ENCODE measurements at regions not wholly inside any gene's neighbourhood (a gene's known extent, or its start where the extent isn't known, plus 50 kb on each side); places are given as distances from the start of the nearest gene placed in this dataset.

DNA sequence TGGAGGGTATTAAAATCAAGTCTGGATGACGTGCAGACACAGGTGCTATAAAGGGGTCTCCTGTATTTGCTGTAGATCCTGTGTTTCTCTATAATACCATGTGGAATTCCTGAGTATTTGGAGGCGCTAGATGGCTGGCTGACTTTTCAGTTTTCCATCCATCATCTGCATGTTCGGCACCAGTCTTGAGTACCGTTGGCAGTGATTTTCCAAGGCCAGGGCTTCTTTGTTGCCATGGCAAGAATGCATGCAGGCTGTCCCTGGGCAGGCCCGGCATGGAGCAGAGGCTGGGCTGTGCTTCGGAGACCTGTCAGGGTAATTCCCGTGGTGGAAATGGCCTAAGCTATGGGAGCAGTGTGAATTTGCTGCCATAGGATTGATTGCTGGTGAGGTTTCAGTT lies 405.9 kb upstream of the HS6ST1 start:
- Histone ChIP-seq H3K4me3 (ENCODE audit: low read length) (no peak overlapping the region), H2AFZ (ENCODE audit: low read depth, low read length) (no peak overlapping the region)

DNA sequence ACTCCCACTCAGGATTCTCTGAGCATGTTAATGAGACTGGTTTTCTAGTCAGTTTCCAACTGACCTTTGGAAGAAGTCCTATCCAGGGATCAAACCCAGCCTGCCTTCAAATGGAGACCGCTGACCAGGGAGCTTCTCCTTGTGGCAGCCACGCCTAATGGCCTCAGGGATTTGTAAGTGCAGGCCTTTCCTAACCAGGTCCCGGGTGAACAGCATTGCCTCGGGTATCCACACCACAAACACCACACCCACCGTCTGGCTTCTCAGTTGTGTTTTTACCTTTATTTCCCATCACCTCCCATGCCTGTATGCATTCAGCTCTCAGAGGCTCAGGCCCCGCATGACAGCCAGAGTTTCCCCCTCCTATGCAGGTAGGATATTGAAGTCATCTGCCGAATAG lies 406.3 kb upstream of the HS6ST1 start:
- Histone ChIP-seq H2AFZ (ENCODE audit: low read depth, low read length) (no peak overlapping the region), H3K4me1 (ENCODE audit: insufficient read depth, low read length) (no peaks in the 10 kb centered on the region), H3K9me3 (ENCODE audit: low read length) (peaks cover 3% of the 10 kb centered on the region), H3K4me3 (ENCODE audit: low read length) (no peak overlapping the region), H3K36me3 (ENCODE audit: insufficient read depth, low read length) (no peaks in the 10 kb centered on the region), H3K27me3 (ENCODE audit: insufficient read depth, low read length) (no peaks in the 10 kb centered on the region)

More for the DNA sequence above, 405.9 kb upstream of the HS6ST1 start:
- Histone ChIP-seq H3K9me3 (ENCODE audit: low read length) (peaks cover 3% of the 10 kb centered on the region), H3K36me3 (ENCODE audit: insufficient read depth, low read length) (no peaks in the 10 kb centered on the region), H3K27me3 (ENCODE audit: insufficient read depth, low read length) (no peaks in the 10 kb centered on the region), H3K4me1 (ENCODE audit: insufficient read depth, low read length) (no peaks in the 10 kb centered on the region)

DNA sequence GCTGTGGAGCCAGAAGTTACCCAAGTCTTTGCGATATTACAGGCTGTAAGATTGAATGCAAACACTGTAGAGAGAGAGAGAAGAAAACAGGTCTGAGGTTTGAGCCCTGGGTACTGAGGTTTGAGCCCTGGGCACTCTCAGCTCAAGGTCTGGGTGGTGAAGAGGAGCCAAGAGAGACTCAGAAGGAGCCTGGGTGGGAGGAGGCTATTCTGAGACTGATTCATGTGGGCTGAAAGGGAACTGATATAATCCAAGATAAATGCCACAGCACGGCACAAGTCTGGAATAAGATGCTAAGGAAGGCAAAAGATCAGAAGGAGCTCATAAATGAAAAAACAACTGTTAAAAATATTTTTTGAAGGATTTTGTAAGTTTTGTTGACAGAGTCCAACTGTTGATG lies 407.6 kb upstream of the HS6ST1 start:
- H3K4me1 ChIP-seq (ENCODE audit: insufficient read depth, low read length), result no peaks in the 10 kb centered on the region
- H3K27me3 ChIP-seq (ENCODE audit: insufficient read depth, low read length), result no peaks in the 10 kb centered on the region
- H3K4me3 ChIP-seq (ENCODE audit: low read length), result no peak overlapping the region
- no peak overlapping the region for H2AFZ ChIP-seq (ENCODE audit: low read depth, low read length)
- no peaks in the 10 kb centered on the region for H3K36me3 ChIP-seq (ENCODE audit: insufficient read depth, low read length)
- no peaks in the 10 kb centered on the region for H3K9me3 ChIP-seq (ENCODE audit: low read length)

DNA sequence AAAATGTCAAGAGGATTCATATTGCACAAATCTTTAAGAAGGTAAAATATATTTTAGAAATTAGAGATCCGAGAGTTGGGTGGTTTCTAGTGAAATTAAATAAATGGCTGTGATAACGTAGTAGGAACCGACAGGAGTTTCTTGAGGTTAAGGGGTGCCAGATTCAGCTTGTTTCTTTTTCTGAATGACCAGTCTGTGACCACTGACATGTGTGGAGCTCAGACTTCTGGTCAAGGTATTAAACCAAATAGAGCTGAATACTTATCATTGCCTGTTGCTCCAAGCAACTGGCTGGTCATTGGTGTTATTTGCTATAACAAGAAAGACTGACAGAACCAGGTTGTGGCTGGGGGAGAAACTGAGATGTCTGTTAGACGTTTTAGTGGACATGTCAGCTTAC lies 408.2 kb upstream of the HS6ST1 start:
- Histone ChIP-seq H3K4me1 (ENCODE audit: insufficient read depth, low read length) (no peaks in the 10 kb centered on the region), H3K9me3 (ENCODE audit: low read length) (peaks cover under 1% of the 10 kb centered on the region), H3K27me3 (ENCODE audit: insufficient read depth, low read length) (no peaks in the 10 kb centered on the region)

DNA sequence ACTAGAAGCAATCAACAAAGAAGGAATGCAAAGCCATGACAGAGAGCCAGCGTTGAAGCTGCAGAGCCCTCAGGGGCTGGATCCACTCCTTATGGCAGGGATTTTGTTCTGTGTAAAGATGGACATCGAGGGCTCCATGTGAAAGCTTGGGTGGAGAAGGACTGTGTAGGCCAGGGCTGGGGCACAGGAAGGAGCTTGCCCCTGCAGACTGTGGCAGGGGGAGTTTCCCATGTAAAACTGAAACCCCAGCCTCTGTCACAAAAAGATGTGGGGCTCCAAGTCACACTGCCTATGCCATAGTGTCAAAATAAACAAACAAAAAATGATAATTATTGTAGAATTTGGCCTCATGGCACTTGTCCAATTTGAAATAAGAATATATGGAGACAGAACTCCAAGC lies 408.7 kb upstream of the HS6ST1 start:
- Histone ChIP-seq H3K27me3 (ENCODE audit: insufficient read depth, low read length) (no peaks in the 10 kb centered on the region), H3K4me1 (ENCODE audit: insufficient read depth, low read length) (no peaks in the 10 kb centered on the region), H3K36me3 (ENCODE audit: insufficient read depth, low read length) (no peaks in the 10 kb centered on the region), H3K4me3 (ENCODE audit: low read length) (no peak overlapping the region), H3K9me3 (ENCODE audit: low read length) (peaks cover 2% of the 10 kb centered on the region), H2AFZ (ENCODE audit: low read depth, low read length) (no peak overlapping the region)

More for the DNA sequence above, 408.2 kb upstream of the HS6ST1 start:
- H2AFZ ChIP-seq (ENCODE audit: low read depth, low read length), result no peak overlapping the region
- H3K36me3 ChIP-seq (ENCODE audit: insufficient read depth, low read length), result no peaks in the 10 kb centered on the region
- H3K4me3 ChIP-seq (ENCODE audit: low read length), result no peak overlapping the region

DNA sequence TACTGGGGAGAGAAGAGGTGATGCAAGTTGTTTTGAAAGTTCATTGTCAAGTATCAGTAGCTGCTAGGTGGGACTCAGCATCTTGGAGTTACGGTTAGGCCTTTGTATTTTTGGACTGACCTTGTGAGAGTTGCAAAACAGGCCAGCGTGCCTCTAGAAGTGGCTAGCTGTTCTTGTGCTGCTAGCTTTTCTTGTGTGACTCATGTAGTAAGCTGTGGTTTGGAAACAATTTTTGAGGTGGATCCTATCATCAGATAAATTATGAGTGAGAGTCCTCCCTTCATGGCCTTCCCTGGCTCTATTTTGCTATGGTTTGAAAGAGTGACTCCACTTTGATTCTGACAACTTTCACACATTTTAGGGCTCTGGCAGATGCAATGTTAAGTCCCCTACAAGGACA lies 409.2 kb upstream of the HS6ST1 start:
- Histone ChIP-seq H3K36me3 (ENCODE audit: insufficient read depth, low read length) (no peaks in the 10 kb centered on the region), H3K27me3 (ENCODE audit: insufficient read depth, low read length) (no peaks in the 10 kb centered on the region), H3K9me3 (ENCODE audit: low read length) (peaks cover 5% of the 10 kb centered on the region), H3K4me1 (ENCODE audit: insufficient read depth, low read length) (no peaks in the 10 kb centered on the region), H3K4me3 (ENCODE audit: low read length) (no peak overlapping the region), H2AFZ (ENCODE audit: low read depth, low read length) (no peak overlapping the region)

DNA sequence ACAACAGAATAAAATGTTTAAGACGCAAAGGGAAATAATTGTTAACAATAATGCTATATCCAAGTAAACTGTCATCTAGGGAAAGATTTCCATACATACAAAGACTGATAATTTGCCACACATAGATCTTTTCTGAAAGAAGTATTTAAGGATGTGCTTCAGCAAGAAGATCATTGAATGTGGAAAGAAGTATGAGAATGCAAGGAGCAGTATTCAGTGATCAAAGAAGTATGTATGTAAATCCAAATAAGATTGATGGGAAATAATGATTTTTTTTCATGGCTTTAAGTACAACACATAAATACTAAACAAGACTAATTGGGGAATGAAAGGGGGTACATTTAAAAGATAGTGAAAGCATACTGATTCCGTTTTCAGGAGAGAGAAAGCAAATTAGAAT lies 410.4 kb upstream of the HS6ST1 start:
- Histone ChIP-seq H3K36me3 (ENCODE audit: insufficient read depth, low read length) (no peaks in the 10 kb centered on the region), H3K4me1 (ENCODE audit: insufficient read depth, low read length) (no peaks in the 10 kb centered on the region), H2AFZ (ENCODE audit: low read depth, low read length) (no peak overlapping the region), H3K9me3 (ENCODE audit: low read length) (peaks cover 5% of the 10 kb centered on the region), H3K27me3 (ENCODE audit: insufficient read depth, low read length) (no peaks in the 10 kb centered on the region), H3K4me3 (ENCODE audit: low read length) (no peak overlapping the region)

DNA sequence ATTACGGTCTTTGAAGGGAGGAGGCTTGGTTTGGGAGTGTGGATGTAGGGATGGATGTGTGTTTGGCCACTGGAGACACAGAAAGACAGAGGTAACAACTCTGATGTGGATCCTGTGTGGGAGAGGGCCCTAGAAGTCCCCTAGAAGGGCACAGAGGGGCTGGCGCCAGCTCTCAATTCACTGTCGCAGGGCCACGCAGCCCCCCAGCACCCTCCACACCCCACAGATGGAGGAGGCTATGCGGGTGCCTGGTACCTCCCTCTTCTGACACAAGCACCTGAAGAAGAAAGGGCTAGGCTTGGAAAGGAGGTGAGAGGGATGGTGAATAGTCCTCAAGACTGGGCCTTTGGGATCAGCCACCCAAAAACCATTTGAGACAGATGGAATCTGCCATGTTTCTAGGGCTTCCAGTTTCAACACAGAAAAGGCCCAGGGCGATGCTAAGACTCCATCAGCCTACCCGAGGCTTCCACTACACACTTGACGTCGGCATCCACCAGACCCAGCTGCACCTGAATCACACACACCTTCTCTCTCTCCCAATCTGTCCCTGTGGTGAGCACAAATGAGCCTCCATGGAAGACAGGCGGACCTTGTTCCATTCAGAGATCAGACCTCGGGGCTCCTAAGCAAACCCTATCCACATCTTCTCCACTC lies 413.5 kb upstream of the HS6ST1 start:
- no peaks in the 10 kb centered on the region for H3K36me3 ChIP-seq (ENCODE audit: insufficient read depth, low read length)
- H3K9me3 ChIP-seq (ENCODE audit: low read length), result peaks cover 5% of the 10 kb centered on the region
- no peak overlapping the region for H3K4me3 ChIP-seq (ENCODE audit: low read length)
- H3K4me1 ChIP-seq (ENCODE audit: insufficient read depth, low read length), result no peaks in the 10 kb centered on the region
- no peaks in the 10 kb centered on the region for H3K27me3 ChIP-seq (ENCODE audit: insufficient read depth, low read length)
- no peak overlapping the region for H2AFZ ChIP-seq (ENCODE audit: low read depth, low read length)

DNA sequence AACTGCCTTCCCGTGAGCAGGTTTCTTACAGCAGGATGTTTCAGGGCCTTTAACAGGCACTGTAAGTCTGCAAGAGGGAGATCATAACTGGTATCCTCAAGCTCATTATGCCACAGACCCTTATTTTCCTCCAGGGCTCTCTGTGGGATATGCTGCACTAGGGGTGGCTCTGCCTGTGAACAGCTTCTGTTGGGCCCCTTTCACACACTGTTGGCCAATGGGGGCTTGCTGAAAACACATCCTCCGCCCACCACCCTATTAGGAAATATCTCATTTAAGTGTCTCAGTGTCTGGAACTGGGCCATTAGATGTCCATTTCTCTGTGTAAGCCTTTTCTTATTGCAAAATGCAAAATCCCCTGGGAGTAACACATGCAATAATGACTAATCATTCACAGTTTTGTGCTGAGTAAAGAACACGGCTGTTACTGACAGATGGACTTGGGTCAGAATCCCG lies 414.3 kb upstream of the HS6ST1 start:
- no peak overlapping the region for H3K4me3 ChIP-seq (ENCODE audit: low read length)
- H3K4me1 ChIP-seq (ENCODE audit: insufficient read depth, low read length), result no peaks in the 10 kb centered on the region
- H3K27me3 ChIP-seq (ENCODE audit: insufficient read depth, low read length), result no peaks in the 10 kb centered on the region
- H3K36me3 ChIP-seq (ENCODE audit: insufficient read depth, low read length), result no peaks in the 10 kb centered on the region
- peaks cover 8% of the 10 kb centered on the region for H3K9me3 ChIP-seq (ENCODE audit: low read length)
- no peak overlapping the region for H2AFZ ChIP-seq (ENCODE audit: low read depth, low read length)

DNA sequence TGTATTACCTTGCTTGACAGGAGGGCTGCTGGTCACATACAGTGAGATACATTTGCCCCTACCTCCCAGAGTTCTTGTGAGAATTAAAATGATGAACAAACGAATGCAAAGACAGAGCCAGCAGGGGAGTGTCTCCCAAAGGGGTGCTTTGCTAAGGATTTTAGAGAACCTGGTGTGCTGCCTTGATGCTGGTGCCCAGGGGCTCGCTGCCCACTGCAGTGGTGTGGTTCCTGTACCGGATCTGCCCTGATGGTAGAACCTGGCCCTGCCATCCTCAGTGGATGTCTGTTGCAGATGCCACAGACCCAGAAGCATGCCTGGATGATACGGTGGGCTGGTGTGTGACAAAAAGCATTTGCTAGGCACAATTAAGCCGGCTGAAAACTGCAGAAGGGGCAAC lies 414.8 kb upstream of the HS6ST1 start:
- Histone ChIP-seq H3K27me3 (ENCODE audit: insufficient read depth, low read length) (no peaks in the 10 kb centered on the region), H3K4me1 (ENCODE audit: insufficient read depth, low read length) (no peaks in the 10 kb centered on the region), H3K4me3 (ENCODE audit: low read length) (no peak overlapping the region), H3K36me3 (ENCODE audit: insufficient read depth, low read length) (no peaks in the 10 kb centered on the region), H3K9me3 (ENCODE audit: low read length) (peaks cover 8% of the 10 kb centered on the region), H2AFZ (ENCODE audit: low read depth, low read length) (no peak overlapping the region)

DNA sequence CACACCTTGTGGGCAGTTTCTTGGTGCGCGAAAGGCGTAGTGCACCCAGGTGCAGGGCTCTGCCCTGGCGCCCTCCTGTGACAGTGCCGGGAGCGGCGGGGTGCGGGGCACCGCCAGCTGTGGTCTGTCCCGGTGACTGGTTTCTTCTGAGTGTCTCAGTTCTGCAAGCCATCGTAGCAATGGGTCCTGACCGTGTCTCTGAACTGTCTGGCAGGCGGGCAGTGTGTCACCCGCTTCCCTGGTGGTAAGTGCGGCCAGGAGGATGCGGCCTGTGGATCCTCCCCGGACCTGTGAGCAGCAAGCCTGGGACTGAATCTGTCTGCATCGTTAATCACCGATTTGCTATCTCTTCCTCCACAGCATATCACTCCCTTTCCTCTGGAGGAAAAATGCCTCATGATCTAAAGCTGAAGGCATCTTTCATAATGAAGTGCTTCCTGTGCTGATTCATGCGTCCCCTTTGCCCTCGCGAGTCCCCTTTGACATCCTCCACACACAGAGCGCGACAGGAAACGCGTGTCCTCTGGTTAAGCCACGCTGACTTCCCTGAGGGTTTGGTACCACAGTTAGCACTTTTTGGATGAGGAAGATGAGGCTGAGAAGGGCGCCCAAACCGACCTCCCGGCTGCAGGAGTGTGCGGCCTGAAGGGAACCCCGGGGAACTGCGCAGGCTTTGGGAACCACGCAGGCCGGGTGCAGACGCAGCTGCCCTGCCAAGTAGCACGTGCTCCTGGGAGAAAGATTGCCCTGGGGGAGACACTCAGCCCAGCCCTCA lies 416.0 kb upstream of the HS6ST1 start:
- Histone ChIP-seq H3K36me3 (ENCODE audit: insufficient read depth, low read length) (no peaks in the 10 kb centered on the region), H3K4me1 (ENCODE audit: insufficient read depth, low read length) (no peaks in the 10 kb centered on the region), H3K27me3 (ENCODE audit: insufficient read depth, low read length) (no peaks in the 10 kb centered on the region), H3K9me3 (ENCODE audit: low read length) (peaks cover 8% of the 10 kb centered on the region), H2AFZ (ENCODE audit: low read depth, low read length) (no peak overlapping the region), H3K4me3 (ENCODE audit: low read length) (no peak overlapping the region)

DNA sequence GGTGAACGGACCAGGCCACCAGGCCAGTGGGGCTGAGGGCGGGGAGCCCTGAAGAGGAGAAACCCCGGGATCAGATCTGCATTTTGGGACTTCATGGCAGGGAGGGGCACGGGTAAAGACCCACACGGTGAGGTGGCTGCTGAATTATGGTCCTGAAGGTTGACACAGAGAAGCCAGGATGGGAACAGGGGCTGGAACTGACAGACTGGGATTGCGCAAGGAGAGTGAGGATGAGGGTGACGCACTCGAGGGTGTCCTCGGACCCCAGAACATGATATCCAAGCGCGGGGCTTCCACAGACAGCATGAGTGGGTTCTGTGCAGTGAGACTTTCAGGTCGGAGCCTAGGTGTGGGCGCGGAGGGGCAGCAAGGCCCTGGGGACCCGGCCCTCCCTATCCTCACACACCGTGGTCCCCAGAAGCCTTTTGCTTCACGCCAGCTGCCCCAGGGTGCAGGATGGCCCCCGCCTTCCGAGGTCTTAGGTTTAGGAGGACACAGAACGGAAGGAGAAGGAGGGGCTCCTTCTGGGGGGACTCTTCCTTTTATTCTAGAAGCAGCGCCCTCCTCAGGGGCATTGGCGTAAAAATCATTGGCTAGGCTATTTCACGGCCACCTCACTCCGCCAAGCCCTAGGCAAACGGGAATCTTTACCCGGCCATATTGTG lies 416.8 kb upstream of the HS6ST1 start:
- no peaks in the 10 kb centered on the region for H3K36me3 ChIP-seq (ENCODE audit: insufficient read depth, low read length)
- peaks cover 8% of the 10 kb centered on the region for H3K9me3 ChIP-seq (ENCODE audit: low read length)
- no peaks in the 10 kb centered on the region for H3K4me1 ChIP-seq (ENCODE audit: insufficient read depth, low read length)
- no peak overlapping the region for H3K4me3 ChIP-seq (ENCODE audit: low read length)
- H2AFZ ChIP-seq (ENCODE audit: low read depth, low read length), result no peak overlapping the region
- H3K27me3 ChIP-seq (ENCODE audit: insufficient read depth, low read length), result no peaks in the 10 kb centered on the region

DNA sequence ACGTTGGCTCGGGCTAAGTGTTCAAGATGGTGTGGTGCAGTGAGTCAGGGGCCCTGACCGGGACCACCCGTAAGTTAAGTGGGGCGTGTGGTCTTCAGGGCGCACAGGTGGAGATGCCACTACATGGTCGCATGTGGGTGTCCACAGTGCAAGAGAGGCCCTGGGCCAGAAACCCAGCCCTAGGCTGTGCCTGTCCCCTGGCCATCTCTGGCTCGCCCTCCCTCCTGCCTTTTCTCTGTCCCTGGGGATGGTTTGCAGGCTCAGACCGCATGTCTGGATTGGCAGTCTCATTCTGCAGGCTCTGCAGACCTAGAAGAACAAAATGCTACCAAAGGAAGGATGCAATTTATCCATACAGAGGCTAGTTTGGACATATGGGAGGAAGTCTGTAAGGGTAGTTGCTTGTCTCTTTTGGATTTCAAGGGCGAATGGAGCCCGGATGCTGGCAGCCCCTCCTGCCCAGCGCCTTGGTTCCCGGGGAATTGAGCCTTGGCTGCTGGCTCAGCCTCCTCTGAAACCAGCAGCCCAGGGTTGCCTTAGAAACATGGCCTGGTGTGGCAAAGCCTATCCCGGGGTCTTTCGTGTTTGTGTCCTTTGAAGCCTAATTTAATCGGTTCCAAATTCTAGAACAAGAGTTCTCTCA lies 417.5 kb upstream of the HS6ST1 start:
- Histone ChIP-seq H3K36me3 (ENCODE audit: insufficient read depth, low read length) (no peaks in the 10 kb centered on the region), H3K27me3 (ENCODE audit: insufficient read depth, low read length) (no peaks in the 10 kb centered on the region), H3K4me1 (ENCODE audit: insufficient read depth, low read length) (no peaks in the 10 kb centered on the region), H3K4me3 (ENCODE audit: low read length) (no peak overlapping the region), H3K9me3 (ENCODE audit: low read length) (peaks cover 8% of the 10 kb centered on the region), H2AFZ (ENCODE audit: low read depth, low read length) (no peak overlapping the region)
